HG02588 (cell line): ENCODE measurements at regions not wholly inside any gene's neighbourhood (a gene's known extent, or its start where the extent isn't known, plus 50 kb on each side); places are given as distances from the start of the nearest gene placed in this dataset.
"Not testable (repeated sequence)": the region's sequence is repeated elsewhere in the genome, so short reads cannot be mapped to it uniquely, and the experiment has no call there.

Source experiments
- ATAC-seq: cut with Tn5 transposase; IDR thresholded peaks from one replicate; pipeline ENCODE4 v1.9.1; 2021; ENCODE audit warnings: mild to moderate bottlenecking, moderate library complexity; ENCODE audit not compliant: unreplicated experiment

DNA sequence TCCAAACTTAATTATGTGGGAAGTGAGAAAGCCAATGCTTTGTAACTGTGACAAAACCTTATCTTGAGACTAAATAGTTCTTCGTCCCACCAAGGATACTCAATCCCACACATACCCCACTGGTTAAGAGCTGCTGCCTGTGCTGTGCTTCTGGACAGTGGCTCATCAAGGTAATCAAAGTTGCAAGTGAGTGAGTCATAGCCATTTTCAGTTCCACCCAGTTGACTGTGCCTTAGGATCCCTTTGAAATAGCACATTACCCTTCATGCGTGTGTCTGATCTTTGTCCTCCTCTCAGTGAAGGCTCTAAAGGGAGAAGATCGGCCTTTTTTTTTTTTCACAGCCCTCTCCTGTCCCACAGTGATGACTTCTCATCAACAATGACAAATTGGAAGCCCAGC, 706.0 kb upstream of the AUTS2 start:
- ATAC-seq, result no peak

DNA sequence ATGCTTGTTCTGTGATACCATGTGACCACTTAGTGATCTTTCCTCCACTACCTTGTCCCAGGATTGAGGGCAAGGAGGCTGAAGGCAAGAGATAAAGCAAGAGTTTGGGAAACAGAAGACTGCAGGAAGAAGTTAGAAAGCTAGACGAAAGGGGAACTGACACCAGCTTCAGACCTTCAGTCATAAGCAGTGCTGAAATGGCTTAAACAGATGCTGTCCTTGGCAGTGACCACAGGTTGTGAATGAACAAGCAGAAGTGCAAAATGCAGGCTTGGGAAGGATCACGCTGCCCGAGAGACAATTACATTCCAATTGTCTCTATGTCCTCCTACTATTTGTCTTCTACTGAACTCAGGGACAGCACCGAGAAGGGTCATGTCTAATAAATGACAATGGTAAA, 704.9 kb upstream of the AUTS2 start:
- no peak for ATAC-seq

DNA sequence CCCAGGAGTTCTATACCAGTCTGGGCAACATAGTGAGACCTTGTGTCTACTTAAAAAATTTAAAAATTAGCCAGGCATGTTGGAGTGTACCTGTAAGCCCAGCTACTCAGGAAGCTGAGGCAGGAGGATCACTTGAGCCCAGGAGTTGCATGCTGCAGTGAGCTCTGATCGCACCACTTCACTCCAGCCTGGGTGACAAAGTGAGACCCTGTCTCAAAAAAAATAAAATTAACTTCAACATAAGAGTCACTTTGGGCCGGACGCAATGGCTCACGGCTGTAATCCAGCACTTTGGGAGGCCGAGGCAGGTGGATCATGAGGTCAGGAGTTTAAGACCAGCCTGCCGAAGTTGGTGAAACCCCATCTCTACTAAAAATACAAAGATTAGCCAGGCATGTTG, 699.1 kb upstream of the AUTS2 start:
- not testable (repeated sequence) for ATAC-seq

DNA sequence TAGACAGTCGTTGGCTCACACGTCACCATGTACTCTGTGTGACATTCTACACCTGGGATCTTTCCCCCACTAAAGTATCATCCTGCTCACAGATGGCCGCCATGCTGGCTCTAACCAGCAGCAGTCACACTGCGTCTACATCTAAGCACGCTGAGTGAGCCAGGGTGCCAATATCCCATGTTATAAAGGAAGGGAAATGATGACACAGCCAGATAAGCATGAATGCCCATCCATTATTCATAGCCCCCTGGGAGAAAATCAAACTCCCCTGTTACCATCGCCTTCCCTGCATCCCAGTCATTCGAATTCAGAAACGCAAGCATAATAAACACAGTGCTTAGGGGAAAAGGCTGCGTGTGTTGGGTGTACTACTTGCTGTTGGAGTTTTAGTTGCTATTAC, 698.2 kb upstream of the AUTS2 start:
- no peak for ATAC-seq

DNA sequence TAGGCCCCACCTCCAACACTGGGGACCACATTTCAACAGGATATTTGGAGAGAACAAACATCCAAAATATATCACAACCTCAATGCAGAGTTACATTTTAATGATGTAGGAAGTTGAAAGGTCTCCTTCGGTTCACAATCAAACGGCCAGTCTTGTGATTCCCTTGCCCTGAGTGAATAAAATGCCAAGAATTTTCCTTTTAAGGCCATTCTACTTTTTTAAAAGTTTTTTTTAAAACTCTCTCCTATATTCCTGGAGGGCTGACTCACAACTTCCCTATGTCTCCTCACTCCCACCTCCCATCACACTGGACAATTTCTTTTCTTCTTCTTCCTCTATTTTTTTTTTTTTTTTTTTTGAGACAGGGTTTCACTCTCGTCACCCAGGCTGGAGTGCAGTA, 693.6 kb upstream of the AUTS2 start:
- ATAC-seq, result no peak

DNA sequence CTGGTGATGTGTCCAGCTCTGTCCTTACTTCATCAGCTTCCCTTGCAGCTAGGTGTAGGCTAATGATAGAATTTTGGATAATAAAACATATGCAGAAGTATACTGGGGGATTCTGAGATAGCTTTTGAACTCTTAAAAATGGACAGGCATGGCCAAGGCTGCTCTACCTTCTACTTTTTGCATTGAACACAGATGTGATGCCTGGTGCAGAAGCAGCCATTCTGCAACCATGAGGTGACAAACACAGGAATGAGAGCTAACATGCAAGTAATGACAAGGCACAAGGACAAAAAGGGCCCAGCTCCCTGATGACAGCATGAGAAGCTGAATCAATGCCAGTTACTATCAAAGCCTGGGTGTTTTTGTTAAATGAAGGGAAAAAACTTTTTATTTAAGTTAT, 686.5 kb upstream of the AUTS2 start:
- no peak for ATAC-seq

DNA sequence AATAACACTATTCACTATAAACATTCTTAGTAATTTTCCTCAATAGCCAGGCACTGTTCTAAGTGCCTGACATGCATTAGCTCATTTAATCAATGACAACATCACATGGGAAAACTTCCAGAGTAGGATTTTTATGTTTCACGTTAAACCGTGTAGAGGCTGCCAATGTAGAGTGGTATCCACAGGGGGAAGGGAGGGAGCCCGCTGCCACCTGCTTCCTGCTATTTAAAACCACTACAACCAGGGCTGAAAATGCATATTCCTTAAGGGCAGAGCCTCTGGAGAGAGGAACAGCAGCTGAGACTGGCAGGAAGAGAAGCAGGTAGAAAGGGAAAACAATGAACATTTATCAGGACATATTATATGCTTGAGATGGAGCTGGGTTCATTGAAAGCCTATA, 684.3 kb upstream of the AUTS2 start:
- no peak for ATAC-seq

DNA sequence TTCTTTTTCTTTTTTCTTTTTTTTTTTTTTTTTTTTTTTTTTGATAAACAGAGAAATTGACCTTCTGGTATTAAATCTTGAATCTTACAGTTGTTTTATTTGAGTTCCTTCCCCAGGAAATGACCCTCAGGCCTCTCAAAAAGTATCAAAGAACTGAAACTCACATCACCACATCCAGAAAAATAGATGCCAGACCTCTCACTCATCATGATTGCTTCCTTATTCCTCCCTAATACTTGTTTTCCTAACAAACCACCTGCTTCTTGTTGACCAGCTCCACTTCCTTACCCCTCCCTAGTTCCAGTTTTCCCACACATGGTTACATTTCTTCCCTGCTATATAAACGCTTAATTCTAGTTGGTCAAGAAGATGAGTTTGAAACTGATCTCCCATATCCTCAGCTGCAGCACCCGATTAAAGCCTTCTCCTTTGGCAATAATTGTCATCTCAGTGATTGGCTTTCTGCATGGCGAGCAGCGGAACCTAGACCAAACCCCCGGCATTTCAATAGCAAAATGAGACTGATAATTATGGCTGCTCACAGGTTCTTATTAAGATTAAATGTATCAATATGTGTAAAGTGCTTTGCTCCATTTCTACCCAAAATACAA, 681.1 kb upstream of the AUTS2 start:
- no peak for ATAC-seq

DNA sequence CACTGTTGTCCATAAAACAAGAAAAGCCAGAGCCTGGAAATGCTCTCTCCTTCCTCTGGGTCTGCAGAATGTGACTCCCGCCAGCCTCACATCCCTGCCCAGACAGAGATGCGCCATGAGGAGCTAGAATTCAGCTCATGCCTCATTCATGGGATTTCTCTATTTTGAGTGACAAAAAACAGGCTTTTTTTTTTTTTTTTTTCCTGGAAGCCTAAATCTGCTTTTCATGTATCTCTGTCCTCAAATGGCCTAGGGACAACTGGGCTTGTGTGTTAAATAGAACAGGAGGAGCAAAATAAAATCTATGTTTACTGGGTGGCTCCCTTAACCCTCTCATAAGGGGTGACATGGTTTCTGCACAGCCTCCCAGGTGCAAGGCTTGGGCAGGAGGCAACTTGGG, 679.7 kb upstream of the AUTS2 start:
- no peak for ATAC-seq

DNA sequence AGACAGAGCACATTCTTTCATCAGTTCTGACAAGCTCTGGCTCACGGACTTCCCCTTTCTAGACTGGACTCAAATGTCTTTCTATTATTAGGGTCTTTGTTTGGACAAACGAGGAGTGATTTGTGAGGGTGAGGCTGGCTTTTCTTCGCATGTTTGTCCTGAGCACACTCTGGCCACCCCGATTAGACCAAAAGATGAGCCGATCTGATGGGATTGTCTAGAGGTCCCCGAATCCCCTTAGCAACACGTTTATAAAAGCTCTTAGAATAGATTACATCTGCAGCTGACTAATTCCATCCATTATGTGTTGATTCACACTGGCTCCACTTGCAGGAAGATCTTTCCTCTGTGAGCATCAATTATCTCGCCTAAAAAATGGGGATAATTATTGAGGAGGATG, 675.4 kb upstream of the AUTS2 start:
- no peak for ATAC-seq

DNA sequence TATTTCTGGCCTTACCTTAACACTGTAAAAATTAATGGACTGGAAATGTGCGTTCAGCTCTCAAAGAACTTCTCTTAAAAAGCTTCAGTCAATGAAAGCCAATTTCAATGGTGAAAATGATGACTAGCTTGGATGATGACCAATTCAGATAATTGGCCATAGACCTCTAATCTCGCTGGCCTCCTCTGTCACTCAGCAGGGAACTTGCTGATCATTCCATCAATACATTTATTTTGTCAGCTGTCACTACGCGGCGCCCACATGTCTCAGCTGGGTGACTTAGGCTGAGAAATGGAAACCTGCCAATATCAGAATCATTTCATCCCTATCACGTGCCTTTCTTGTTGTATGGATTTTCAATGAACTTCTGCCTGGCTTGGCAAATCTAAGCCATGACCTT, 673.0 kb upstream of the AUTS2 start:
- ATAC-seq, result no peak

DNA sequence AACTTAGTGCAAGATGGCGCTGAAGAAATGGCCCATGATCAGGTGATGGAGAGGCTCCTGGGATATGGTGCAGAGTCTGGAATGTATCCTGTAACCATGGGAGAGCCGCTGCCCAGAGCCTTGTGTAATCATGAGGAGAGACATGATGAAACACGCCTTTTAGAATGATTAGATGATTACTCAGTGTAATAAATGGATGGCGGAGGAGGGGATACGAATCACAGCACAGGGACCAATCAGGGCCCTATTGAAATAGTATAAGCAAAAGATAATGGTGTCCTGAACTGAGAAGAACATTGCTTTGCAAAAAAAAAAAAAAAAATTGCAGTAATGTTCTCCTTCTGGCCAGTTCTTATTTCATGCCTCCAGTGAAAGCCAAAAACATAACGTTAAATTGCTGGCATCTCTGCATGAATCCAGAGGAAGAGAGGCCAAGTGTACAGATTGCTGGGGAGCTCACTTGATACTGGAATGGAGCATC, 668.5 kb upstream of the AUTS2 start:
- ATAC-seq, result no peak

DNA sequence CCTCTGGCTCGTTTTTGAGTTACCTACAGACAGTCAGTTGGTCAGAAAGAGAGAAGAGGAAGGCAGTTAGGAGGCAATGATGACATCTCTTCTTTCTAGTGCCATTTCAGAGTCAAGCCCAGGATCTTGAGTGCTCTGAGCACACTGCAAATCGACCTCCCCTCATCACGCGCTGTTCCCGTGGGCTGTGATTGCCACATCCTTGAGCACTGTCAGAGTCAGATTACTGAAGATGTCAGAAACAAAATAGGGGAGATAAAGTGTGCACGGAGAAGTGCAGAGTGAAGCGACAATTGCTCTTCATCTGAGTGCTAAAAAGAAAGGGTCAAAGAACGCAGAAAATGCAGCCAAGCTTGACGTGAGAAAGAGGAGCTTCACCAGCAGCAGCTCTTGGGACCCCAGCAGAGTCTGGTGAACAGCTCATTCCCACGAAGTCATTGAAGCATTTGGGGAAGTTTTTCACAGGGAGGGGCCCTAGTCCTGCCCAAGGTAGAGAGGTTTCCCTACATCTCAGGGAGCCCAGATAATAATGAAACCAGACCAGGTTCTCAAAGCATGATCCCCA, 661.7 kb upstream of the AUTS2 start:
- ATAC-seq, result no peak

DNA sequence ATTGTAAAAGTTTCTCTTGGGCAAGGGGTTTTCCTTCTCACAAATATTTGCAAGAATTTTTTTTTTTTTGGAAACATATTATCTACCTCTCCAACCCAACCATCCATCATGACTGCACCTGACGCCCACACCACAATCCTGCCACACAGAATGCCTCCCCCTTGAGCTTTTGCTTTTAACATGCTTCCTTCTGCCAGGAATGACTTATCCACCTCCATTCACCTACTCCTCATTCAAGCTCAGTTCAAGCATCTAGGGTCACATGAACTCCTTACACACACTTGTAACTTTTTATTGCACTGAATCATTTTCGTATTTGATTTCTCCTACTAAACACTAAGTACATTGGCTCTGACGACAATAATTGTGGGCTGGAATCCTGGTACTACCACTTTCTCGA, 660.1 kb upstream of the AUTS2 start:
- no peak for ATAC-seq

DNA sequence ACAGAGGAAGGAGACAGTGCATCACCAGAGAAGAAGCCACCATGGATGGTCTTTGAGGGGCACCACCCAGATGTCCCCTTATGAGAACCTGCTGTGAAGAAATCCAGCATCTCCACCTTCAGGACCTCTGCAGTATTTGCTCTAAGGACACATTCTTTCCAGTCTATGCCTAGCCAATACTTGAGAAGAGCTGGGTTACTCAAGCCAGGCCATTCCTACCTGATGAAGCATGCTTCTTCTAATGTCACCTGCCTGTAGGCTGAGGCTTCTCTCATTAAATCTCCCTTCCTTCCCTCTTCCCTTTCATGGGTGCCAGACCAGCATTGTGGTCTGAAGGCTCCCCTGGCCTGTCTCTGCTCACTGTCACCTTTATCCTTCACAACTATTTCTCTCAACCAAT, 654.5 kb upstream of the AUTS2 start:
- ATAC-seq, result no peak

DNA sequence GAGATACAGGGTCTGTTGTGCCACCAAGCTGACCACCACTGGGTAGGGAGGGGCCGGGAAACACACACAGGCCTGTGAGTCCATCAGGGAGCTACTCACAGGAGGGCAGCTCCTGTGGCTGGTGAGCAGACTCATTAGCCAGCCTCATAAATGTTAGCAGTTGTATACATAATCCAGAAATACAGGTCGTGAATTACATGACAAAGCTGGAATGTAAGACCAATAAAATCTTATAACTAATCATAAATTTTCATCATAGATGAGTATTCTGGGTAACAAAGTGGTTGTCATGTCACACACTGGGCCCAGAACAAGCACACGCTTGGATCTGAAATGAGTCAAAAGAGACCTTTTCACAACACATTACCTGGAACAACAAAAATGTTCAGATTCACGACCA, 642.6 kb upstream of the AUTS2 start:
- no peak for ATAC-seq

DNA sequence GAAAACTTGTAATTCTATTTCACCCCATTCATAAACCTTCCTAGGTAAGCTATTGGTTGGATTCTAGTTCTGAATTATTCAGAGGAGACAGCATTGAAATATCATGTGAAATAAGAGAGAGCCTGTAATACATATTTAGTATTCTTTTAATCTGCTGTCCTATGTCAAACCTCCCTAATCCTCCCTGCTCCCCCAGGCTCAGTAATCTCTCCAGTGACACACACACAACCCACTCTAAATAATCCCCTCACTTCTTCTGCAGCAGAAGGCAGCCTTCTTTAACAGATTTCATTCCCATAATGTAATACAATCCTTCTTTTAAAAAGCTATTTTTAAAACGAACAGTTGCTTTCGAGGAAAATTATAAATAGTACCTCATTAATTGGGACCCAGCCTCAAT, 639.7 kb upstream of the AUTS2 start:
- no peak for ATAC-seq

DNA sequence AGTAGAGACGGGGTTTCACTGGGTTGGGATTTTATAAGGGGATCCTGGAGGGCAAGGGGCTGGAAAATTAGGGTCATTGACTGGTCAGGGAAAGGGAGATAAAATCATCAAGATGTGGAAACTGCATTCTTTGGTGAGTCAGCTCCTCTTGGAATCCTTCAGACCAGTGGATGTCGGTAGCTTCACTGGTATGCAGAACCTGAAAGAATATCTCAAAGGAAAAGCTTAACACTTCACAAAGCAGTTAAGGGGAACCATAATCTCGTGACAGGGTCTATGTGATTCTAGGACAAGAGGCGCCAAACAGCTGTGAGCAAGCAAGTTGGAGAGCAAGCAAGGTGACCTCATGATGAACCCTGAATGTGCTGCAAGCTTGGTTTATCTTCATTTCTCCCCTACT, 634.7 kb upstream of the AUTS2 start:
- ATAC-seq, result no peak

DNA sequence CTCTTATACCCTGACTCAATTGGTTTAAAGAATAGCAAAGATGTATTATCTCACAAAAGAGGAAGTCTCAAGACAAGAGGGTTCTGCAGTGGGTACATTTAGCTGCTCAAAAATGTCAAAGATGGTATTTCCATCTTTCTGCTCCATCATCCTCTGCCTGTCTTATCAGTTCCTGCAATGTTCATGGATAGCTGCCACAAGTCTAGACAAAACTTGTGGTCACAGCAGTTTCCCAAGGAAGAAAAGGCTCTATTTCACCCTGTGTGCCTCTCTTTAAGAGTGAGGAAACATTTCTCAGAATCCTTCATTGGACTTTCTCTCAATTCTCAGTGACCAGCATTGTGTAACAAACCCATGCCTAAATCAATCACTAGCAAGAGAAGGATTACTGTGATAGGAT, 634.2 kb upstream of the AUTS2 start:
- no peak for ATAC-seq

DNA sequence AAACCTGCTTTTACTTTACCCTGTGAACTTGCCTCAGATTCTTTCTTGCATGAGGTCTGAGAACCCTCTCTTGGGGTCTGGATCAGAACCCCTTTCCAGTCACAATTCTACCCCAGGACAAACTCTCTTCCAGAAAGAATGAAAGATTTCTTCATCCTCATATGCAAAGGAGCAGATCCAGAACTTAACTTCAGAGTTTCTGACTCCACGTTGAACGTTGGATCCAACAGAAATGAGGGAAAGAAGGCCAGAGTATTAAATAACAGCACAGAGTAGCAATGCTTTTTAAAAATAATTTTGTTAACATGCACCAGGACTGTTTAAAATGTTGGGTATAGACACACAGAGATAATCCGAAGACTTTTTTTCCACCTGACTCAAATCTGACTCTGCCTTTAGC, 632.9 kb upstream of the AUTS2 start:
- no peak for ATAC-seq

DNA sequence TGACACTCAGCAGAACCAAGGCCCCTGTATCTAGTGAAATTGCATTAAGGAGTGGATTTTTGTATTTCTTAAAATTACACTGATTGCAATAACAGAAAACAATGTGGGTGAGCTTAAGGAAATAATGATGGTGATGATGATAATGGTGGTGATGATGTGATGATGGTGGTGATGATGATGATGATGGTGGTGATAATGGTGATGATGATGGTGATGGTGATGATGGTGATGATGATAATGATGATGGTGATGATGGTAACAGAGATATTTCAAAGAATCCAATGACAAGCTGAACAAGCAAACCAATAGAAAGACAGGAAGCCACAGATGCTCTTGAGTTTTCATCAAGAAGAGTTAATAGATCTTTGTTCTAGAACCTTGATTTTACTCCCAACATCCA, 630.7 kb upstream of the AUTS2 start:
- ATAC-seq, result no peak

DNA sequence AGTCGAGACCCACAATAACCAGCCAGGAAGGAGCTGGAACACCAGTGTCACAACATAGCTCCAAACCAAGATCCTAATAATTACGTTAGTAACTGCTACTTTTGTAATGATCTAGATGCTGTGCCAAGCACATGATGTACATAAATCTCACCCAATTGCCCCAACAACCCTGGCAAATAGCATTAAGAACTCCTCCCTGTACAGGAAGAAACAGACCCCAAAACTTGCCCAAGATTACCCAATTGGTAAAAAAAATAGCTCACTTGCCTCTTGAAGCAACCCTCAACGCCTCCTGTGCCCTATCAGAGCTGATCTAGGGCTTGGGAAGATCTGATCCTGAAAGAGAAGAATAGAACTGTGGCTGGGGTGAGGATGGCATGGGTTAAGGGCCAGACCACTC, 628.7 kb upstream of the AUTS2 start:
- no peak for ATAC-seq

DNA sequence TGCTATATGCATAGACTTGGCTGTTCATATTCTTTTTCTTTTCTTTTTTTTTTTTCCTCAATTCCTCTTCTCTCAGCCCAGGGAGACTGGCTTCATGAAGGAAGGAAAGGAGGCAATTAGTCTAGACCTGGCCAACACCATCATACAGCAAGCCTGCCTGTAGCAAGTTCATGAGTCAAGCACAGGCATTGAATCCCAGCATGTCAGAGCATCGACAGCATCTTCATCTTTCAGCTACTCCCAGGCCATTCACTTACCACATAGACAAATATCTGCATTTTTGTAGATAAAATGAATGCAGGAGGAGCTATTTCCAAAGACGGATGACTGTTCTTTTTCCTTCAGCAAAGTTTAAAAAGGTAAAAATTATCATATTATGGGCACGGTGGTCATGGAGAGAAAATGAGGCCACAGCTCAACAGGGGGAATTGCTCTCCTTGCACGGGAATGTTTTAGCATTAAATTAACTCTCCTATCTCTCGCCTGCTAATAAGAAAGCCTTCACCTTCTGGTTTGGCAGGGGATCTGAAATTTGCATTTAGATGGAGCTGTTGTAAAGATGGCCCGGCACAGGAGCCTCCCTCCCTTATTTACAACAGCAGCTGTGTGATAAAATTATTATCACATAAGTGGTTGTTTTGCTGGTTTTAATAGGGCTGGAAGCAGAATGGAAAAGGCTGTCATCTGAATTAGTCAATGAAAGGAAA, 626.5 kb upstream of the AUTS2 start:
- no peak for ATAC-seq
